Right cardiac atrium (tissue), 5 donors: ENCODE measurements at regions not wholly inside any gene's neighbourhood (a gene's known extent, or its start where the extent isn't known, plus 50 kb on each side); places are given as distances from the start of the nearest gene placed in this dataset.

Source experiments
- ATAC-seq, 2 donors: fragments of 200-7000 bp; cut with Tn5 transposase; one replicate each; pipeline versions ENCODE4 v1.8.0 to v1.9.1; 2020; ENCODE audit warnings: moderate library complexity in 2 of 2, mild to moderate bottlenecking in 1 of 2
- DNase-seq, 3 donors: peaks; one replicate each; pipeline ENCODE4 v3.0.0-alpha.2; 2020
- H3K27ac ChIP-seq: one replicate; pipeline ENCODE4 v1.5.1; 2013; ENCODE audit warnings: mild to moderate bottlenecking, low read length, control low read depth, moderate library complexity
- H3K27me3 ChIP-seq: one replicate; pipeline ENCODE4 v1.6.1; 2013; ENCODE audit not compliant: control insufficient read depth, insufficient read depth
- H3K4me1 ChIP-seq: one replicate; pipeline ENCODE4 v1.6.1; 2013; ENCODE audit warnings: low read length; ENCODE audit not compliant: control insufficient read depth, insufficient read depth
- H3K4me3 ChIP-seq: one replicate; pipeline ENCODE4 v1.5.1; 2013; ENCODE audit warnings: low read length, control low read depth
- H3K9me3 ChIP-seq: one replicate; pipeline ENCODE4 v1.6.1; 2013; ENCODE audit warnings: low read length; ENCODE audit not compliant: control insufficient read depth
- WGBS: extraction: QIAGEN DNeasy Blood & Tissue Kit; methylation state at CpG from one replicate; pipeline ENCODE4 v1.1.7; 2013; 5-methylcytosine and 5-hydroxymethylcytosine counted together
- intact Hi-C, 4 donors: fragments of 100-400 bp; cut with DNase I; formaldehyde crosslinking; loops; one replicate each; pipeline versions ENCODE4 v1.11.0 to v1.14.0; 2022 to 2023
- donor health status: healthy with polysubstance abuse.
- donor health status: DM: no; HTN: yes; CAD: no.
- donor health status: DM: no; HTN: no; CAD: no.
- donor health status: DM: no; HTN: yes; CAD: no; lungs with severe emphysema.
- donor health status: DM: yes; HTN: yes; CAD: no.

- Histone ChIP-seq H3K4me1 (no peaks in the 10 kb centered on the region), H3K4me3 (no peak overlapping the region), H3K9me3 (no peaks in the 10 kb centered on the region), H3K27ac (no peak overlapping the region), H3K27me3 (no peaks in the 10 kb centered on the region)
- intact Hi-C loops = no loop called here
- no peak for DNase-seq
- ATAC-seq = no peak
Observed at GRCh38 chr12:18207266-18207665, 54.1 kb upstream of the PIK3C2G start.

- Histone ChIP-seq H3K27me3 (no peaks in the 10 kb centered on the region), H3K9me3 (no peaks in the 10 kb centered on the region), H3K4me1 (no peaks in the 10 kb centered on the region), H3K27ac (no peak overlapping the region), H3K4me3 (no peak overlapping the region)
- WGBS = 82% methylated on average over 13 of the region's 13 CpGs
- intact Hi-C loops = no loop called here
- ATAC-seq = no peak
- no peak for DNase-seq
Observed at GRCh38 chr12:18206198-18206597, 55.1 kb upstream of the PIK3C2G start.

GRCh38 chr12:18204053-18204452, 57.3 kb upstream of the PIK3C2G start:
- intact Hi-C loops = no loop called here
- H3K4me1 ChIP-seq = no peaks in the 10 kb centered on the region
- no peaks in the 10 kb centered on the region for H3K9me3 ChIP-seq
- no peak overlapping the region for H3K27ac ChIP-seq
- ATAC-seq = no peak
- DNase-seq = no peak
- 84% methylated on average over 4 of the region's 4 CpGs for WGBS
- H3K27me3 ChIP-seq = no peaks in the 10 kb centered on the region
- no peak overlapping the region for H3K4me3 ChIP-seq

- no peak overlapping the region for H3K4me3 ChIP-seq
- intact Hi-C loops = no loop called here
- ATAC-seq (no peak), DNase-seq (no peak)
- no peaks in the 10 kb centered on the region for H3K9me3 ChIP-seq
- H3K27me3 ChIP-seq = no peaks in the 10 kb centered on the region
- H3K4me1 ChIP-seq = no peaks in the 10 kb centered on the region
- no peak overlapping the region for H3K27ac ChIP-seq
Observed at GRCh38 chr12:18192119-18192518, 69.2 kb upstream of the PIK3C2G start.

- intact Hi-C loops = no loop called here
- H3K4me1 ChIP-seq = no peaks in the 10 kb centered on the region
- DNase-seq (no peak), ATAC-seq (no peak)
- H3K27me3 ChIP-seq = no peaks in the 10 kb centered on the region
- no peaks in the 10 kb centered on the region for H3K9me3 ChIP-seq
- 73% methylated on average over 2 of the region's 2 CpGs for WGBS
- no peak overlapping the region for H3K4me3 ChIP-seq
- H3K27ac ChIP-seq = no peak overlapping the region
Observed at GRCh38 chr12:18183141-18183540, 78.2 kb upstream of the PIK3C2G start.

GRCh38 chr12:18171571-18171970, 81.6 kb upstream of the RERGL start:
- Histone ChIP-seq H3K9me3 (peaks cover 6% of the 10 kb centered on the region), H3K4me1 (no peaks in the 10 kb centered on the region), H3K27ac (no peak overlapping the region), H3K4me3 (no peak overlapping the region), H3K27me3 (no peaks in the 10 kb centered on the region)
- DNase-seq (no peak), ATAC-seq (no peak)
- 66% methylated on average over 1 of the region's 1 CpG for WGBS
- intact Hi-C loops = no loop called here

GRCh38 chr12:18168016-18168415, 78.0 kb upstream of the RERGL start:
- ATAC-seq = no peak
- WGBS = 54% methylated on average over 3 of the region's 3 CpGs
- intact Hi-C loops = no loop called here
- H3K9me3 ChIP-seq = peaks cover 2% of the 10 kb centered on the region
- H3K4me1 ChIP-seq = no peaks in the 10 kb centered on the region
- no peaks in the 10 kb centered on the region for H3K27me3 ChIP-seq
- no peak overlapping the region for H3K27ac ChIP-seq
- no peak overlapping the region for H3K4me3 ChIP-seq
- no peak for DNase-seq

- DNase-seq (no peak), ATAC-seq (no peak)
- intact Hi-C loops = no loop called here
- Histone ChIP-seq H3K4me1 (no peaks in the 10 kb centered on the region), H3K4me3 (peak overlapping the region; percentile 28), H3K27ac (no peak overlapping the region), H3K9me3 (no peaks in the 10 kb centered on the region), H3K27me3 (no peaks in the 10 kb centered on the region)
- 60% methylated on average over 2 of the region's 2 CpGs for WGBS
Observed at GRCh38 chr12:18165889-18166288, 75.9 kb upstream of the RERGL start.

GRCh38 chr12:18165422-18165871, 75.5 kb upstream of the RERGL start:
- DNase-seq (no peak), ATAC-seq (peak in 1 of 2 donors; percentile 51)
- intact Hi-C loops = no loop called here
- 24% methylated on average over 2 of the region's 2 CpGs for WGBS
- Histone ChIP-seq H3K4me3 (peak overlapping the region; percentile 28), H3K27ac (no peak overlapping the region), H3K4me1 (no peaks in the 10 kb centered on the region), H3K9me3 (no peaks in the 10 kb centered on the region), H3K27me3 (no peaks in the 10 kb centered on the region)

- ATAC-seq = no peak
- Histone ChIP-seq H3K27ac (no peak overlapping the region), H3K4me1 (no peaks in the 10 kb centered on the region), H3K4me3 (no peak overlapping the region), H3K27me3 (no peaks in the 10 kb centered on the region), H3K9me3 (no peaks in the 10 kb centered on the region)
- intact Hi-C loops = no loop called here
- no peak for DNase-seq
- WGBS = 78% methylated on average over 1 of the region's 1 CpG
Observed at GRCh38 chr12:18160901-18161300, 70.9 kb upstream of the RERGL start.

GRCh38 chr12:18158774-18159557, 69.0 kb upstream of the RERGL start:
- no peaks in the 10 kb centered on the region for H3K9me3 ChIP-seq
- DNase-seq (no peak), ATAC-seq (no peak)
- no peaks in the 10 kb centered on the region for H3K4me1 ChIP-seq
- no peak overlapping the region for H3K4me3 ChIP-seq
- WGBS = 74% methylated on average over 6 of the region's 6 CpGs
- no peak overlapping the region for H3K27ac ChIP-seq
- intact Hi-C loops = loop anchor here in 1 of 4 donors (10.0 kb wide), 1 partner anchor 66 kb away; no protein-coding TSS in a partner anchor
- H3K27me3 ChIP-seq = no peaks in the 10 kb centered on the region

GRCh38 chr12:18153826-18154225, 63.8 kb upstream of the RERGL start:
- Histone ChIP-seq H3K27me3 (no peaks in the 10 kb centered on the region), H3K4me1 (no peaks in the 10 kb centered on the region), H3K9me3 (no peaks in the 10 kb centered on the region), H3K27ac (no peak overlapping the region), H3K4me3 (no peak overlapping the region)
- intact Hi-C loops = loop anchor here in 1 of 4 donors (10.0 kb wide), 1 partner anchor 71 kb away; no protein-coding TSS in a partner anchor
- DNase-seq (no peak), ATAC-seq (no peak)
- WGBS = 53% methylated on average over 2 of the region's 2 CpGs
